A549 (cell line): ENCODE measurements at regions not wholly inside any gene's neighbourhood (a gene's known extent, or its start where the extent isn't known, plus 50 kb on each side); places are given as distances from the start of the nearest gene placed in this dataset.

Experiments
- ATAC-seq, 2 experiments: fragments of 200-7000 bp in 1 of 2; fragments of >200 bp in 1 of 2; cut with Nextera tagmentation in 1 of 2; cut with Tn5 transposase in 1 of 2; 3 replicates each; pipeline versions ENCODE4 v1.8.0 to v1.9.1; 2018 to 2020; ENCODE audit warnings: mild to moderate bottlenecking in 1 of 2, moderate library complexity in 1 of 2
- CTCF ChIA-PET: fragments of 300-600 bp; sonication (Branson Sonifier 250); formaldehyde crosslinking; extraction: SDS; loops from one replicate; lab custom pipeline; 2021; ENCODE audit warnings: antibody characterized with exemption, inconsistent platforms; lab: Yijun Ruan, JAX
- POLR2A ChIA-PET: fragments of 350-600 bp; formaldehyde crosslinking; extraction: SDS; loops from one replicate; lab custom pipeline; 2021; ENCODE audit warnings: antibody characterized with exemption, inconsistent platforms; lab: Yijun Ruan, JAX
- DNase-seq, 2 experiments: peaks; one replicate each; pipeline versions ENCODE4 v3.0.0 to v3.0.0-alpha.2; 2011 to 2016; ENCODE audit warnings: low read depth in 1 of 2, low spot score in 1 of 2
- FAIRE-seq: peaks from 2 replicates; lab custom pipeline; 2011; peaks lifted over from hg19 to GRCh38; lab: Jason Lieb, UNC
- H3K27ac ChIP-seq, 2 experiments: fragments of >200 bp; sonication (Bioruptor Twin); formaldehyde crosslinking; 3 replicates each; pipeline ENCODE4 v1.5.1; 2016 to 2017
- H3K4me1 ChIP-seq: fragments of >200 bp; sonication (Bioruptor Twin); formaldehyde crosslinking; 3 replicates; pipeline ENCODE4 v1.6.1; 2016
- H3K4me2 ChIP-seq: fragments of >200 bp; sonication (Bioruptor Twin); formaldehyde crosslinking; 3 replicates; pipeline ENCODE4 v1.6.1; 2016
- H3K4me3 ChIP-seq: fragments of >200 bp; sonication (Bioruptor Twin); formaldehyde crosslinking; 3 replicates; pipeline ENCODE4 v1.5.1; 2016
- H3K9me3 ChIP-seq: fragments of >200 bp; sonication (Bioruptor Twin); formaldehyde crosslinking; 3 replicates; pipeline ENCODE4 v1.6.1; 2016
- BHLHE40 ChIP-seq: IDR thresholded peaks from 2 replicates; pipeline ENCODE4 v1.6.1; 2012; ENCODE audit warnings: low read depth, low read length, inconsistent platforms
- CBX2 ChIP-seq: fragments of 200-600 bp; sonication (generic); IDR thresholded peaks from 2 replicates; pipeline ENCODE4 v1.6.1; 2016; ENCODE audit warnings: low read depth, mild to moderate bottlenecking, borderline replicate concordance
- CBX8 ChIP-seq: fragments of 200-600 bp; sonication (generic); IDR thresholded peaks from 2 replicates; pipeline ENCODE4 v1.6.1; 2016
- CHD2 ChIP-seq: fragments of 150-350 bp; IDR thresholded peaks from 2 replicates; pipeline ENCODE4 v1.6.1; 2014; ENCODE audit warnings: low read length; ENCODE audit not compliant: partially characterized antibody
- CHD4 ChIP-seq: fragments of 200-600 bp; sonication (generic); IDR thresholded peaks from 2 replicates; pipeline ENCODE4 v1.6.1; 2016; ENCODE audit warnings: antibody characterized with exemption, mild to moderate bottlenecking, borderline replicate concordance
- EHF ChIP-seq: fragments of 250-450 bp; sonication (Bioruptor Pico); IDR thresholded peaks from 2 replicates; pipeline ENCODE4 v1.5.0; 2020; ENCODE audit warnings: mild to moderate bottlenecking
- ESRRA ChIP-seq: fragments of 150-350 bp; IDR thresholded peaks from 2 replicates; pipeline ENCODE4 v1.6.1; 2014; ENCODE audit warnings: mild to moderate bottlenecking, low read length, borderline replicate concordance
- FOXS1 ChIP-seq: fragments of 250-450 bp; sonication (Bioruptor Pico); IDR thresholded peaks from 2 replicates; pipeline ENCODE4 v1.5.0; 2020; ENCODE audit warnings: mild to moderate bottlenecking, moderate library complexity
- HDAC2 ChIP-seq: fragments of 200-600 bp; sonication (generic); IDR thresholded peaks from 2 replicates; pipeline ENCODE4 v1.6.1; 2016
- HOXA7 ChIP-seq: fragments of 250-450 bp; sonication (Bioruptor Pico); IDR thresholded peaks from 2 replicates; pipeline ENCODE4 v1.5.0; 2020; ENCODE audit warnings: mild to moderate bottlenecking, moderate library complexity
- HOXB13 ChIP-seq: fragments of 250-450 bp; sonication (Bioruptor Pico); IDR thresholded peaks from 2 replicates; pipeline ENCODE4 v1.5.0; 2020; ENCODE audit warnings: low read depth, mild to moderate bottlenecking, moderate library complexity
- JUN ChIP-seq, 2 experiments: fragments of >200 bp; sonication (Bioruptor Twin); formaldehyde crosslinking; IDR thresholded peaks; 2 replicates in 1 of 2; 3 replicates in 1 of 2; pipeline ENCODE4 v1.6.1; 2016 to 2017
- MAFK ChIP-seq: fragments of 450-650 bp; IDR thresholded peaks from 2 replicates; pipeline ENCODE4 v1.6.1; 2014; ENCODE audit not compliant: partially characterized antibody
- MAZ ChIP-seq: fragments of 150-350 bp; IDR thresholded peaks from 2 replicates; pipeline ENCODE4 v1.6.1; 2014; ENCODE audit warnings: antibody characterized with exemption, low read depth, low read length, borderline replicate concordance
- POLR2A ChIP-seq: IDR thresholded peaks from 2 replicates; pipeline ENCODE4 v1.6.1; 2012; ENCODE audit warnings: mild to moderate bottlenecking, low read length
- RAD21 ChIP-seq, 2 experiments: fragments of >200 bp in 1 of 2; sonication (Bioruptor Twin) in 1 of 2; formaldehyde crosslinking in 1 of 2; IDR thresholded peaks in 1 of 2; conservative IDR thresholded peaks in 1 of 2; 2 replicates in 1 of 2; 3 replicates in 1 of 2; pipeline ENCODE4 v1.6.1; 2012 to 2018; ENCODE audit warnings: inconsistent platforms in 1 of 2
- RARB ChIP-seq: fragments of 250-450 bp; sonication (Bioruptor Pico); IDR thresholded peaks from 2 replicates; pipeline ENCODE4 v1.8.0; 2021; ENCODE audit warnings: mild to moderate bottlenecking, moderate library complexity
- RFX5 ChIP-seq: fragments of 450-650 bp; IDR thresholded peaks from 2 replicates; pipeline ENCODE4 v1.7.1; 2014; ENCODE audit warnings: antibody characterized with exemption, mild to moderate bottlenecking, moderate library complexity
- RNF2 ChIP-seq: fragments of 200-600 bp; sonication (generic); IDR thresholded peaks from 2 replicates; pipeline ENCODE4 v1.6.1; 2016; ENCODE audit warnings: low read depth, mild to moderate bottlenecking, antibody characterized with exemption, moderate library complexity, borderline replicate concordance
- ZC3H11A ChIP-seq: fragments of 450-650 bp; IDR thresholded peaks from 2 replicates; pipeline ENCODE4 v1.6.1; 2014; ENCODE audit warnings: antibody characterized with exemption, mild to moderate bottlenecking
- ZSCAN20 ChIP-seq: fragments of 250-450 bp; sonication (Bioruptor Pico); IDR thresholded peaks from 2 replicates; pipeline ENCODE4 v1.8.0; 2022; ENCODE audit warnings: mild to moderate bottlenecking, moderate library complexity
- WGBS: methylation state at CpG from one replicate; pipeline ENCODE4 v1.1.6; 2017; ENCODE audit errors: missing lambda C conversion rate; 5-methylcytosine and 5-hydroxymethylcytosine counted together
- TF ChIP-seq, protein P1 (sequence below): fragments of 150-350 bp; IDR thresholded peaks from 2 replicates; pipeline ENCODE4 v1.6.1; 2014; ENCODE audit warnings: low read depth, mild to moderate bottlenecking, low read length
- TF ChIP-seq, protein P2 (sequence below): fragments of >200 bp; sonication (Bioruptor Twin); formaldehyde crosslinking; IDR thresholded peaks from 2 replicates; pipeline ENCODE4 v1.6.1; 2016
- TF ChIP-seq, protein P3 (sequence below): fragments of 250-450 bp; sonication (Bioruptor Pico); IDR thresholded peaks from 2 replicates; pipeline ENCODE4 v1.5.0; 2020; ENCODE audit warnings: low read depth, mild to moderate bottlenecking, moderate library complexity
- TF ChIP-seq, protein P4 (sequence below): IDR thresholded peaks from 2 replicates; pipeline ENCODE4 v1.6.1; 2012
- TF ChIP-seq, protein P5 (sequence below): IDR thresholded peaks from 2 replicates; pipeline ENCODE4 v1.6.1; 2012; ENCODE audit warnings: low read depth, borderline replicate concordance

DNA sequence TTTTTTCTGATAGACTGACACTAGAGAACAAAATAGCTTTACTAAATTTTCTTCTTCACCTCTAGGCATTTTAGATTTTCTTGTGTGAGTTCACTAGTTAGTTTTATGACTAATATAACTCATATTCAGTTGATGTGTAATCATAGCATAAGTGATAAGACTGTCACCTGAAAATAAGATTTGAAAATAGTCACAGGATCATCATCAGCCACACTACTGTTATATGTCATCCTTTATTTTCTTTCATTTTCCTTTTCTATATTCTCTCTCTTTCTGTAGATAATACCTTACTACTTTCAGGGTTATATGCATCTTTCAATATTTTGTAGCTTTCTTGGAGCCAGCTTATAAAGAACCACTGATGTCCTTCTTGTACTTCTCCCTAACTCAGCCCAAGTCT, 292.6 kb downstream of the TDRD3 start:
- DNase-seq (no peak), ATAC-seq (no peak), FAIRE-seq (no peak)
- no peak overlapping the region for H3K4me3 ChIP-seq
- POLR2A ChIA-PET, result no interaction called here
- no peaks in the 10 kb centered on the region for H3K4me1 ChIP-seq
- TF ChIP-seq, protein P1, sequence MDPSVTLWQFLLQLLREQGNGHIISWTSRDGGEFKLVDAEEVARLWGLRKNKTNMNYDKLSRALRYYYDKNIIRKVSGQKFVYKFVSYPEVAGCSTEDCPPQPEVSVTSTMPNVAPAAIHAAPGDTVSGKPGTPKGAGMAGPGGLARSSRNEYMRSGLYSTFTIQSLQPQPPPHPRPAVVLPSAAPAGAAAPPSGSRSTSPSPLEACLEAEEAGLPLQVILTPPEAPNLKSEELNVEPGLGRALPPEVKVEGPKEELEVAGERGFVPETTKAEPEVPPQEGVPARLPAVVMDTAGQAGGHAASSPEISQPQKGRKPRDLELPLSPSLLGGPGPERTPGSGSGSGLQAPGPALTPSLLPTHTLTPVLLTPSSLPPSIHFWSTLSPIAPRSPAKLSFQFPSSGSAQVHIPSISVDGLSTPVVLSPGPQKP, result no peak
- TF ChIP-seq ZSCAN20 (no peak), POLR2A (no peak)
- CTCF ChIA-PET, result no interaction called here
- no peaks in the 10 kb centered on the region for H3K9me3 ChIP-seq
- no peak overlapping the region for H3K4me2 ChIP-seq
- H3K27ac ChIP-seq, result no peak overlapping the region

DNA sequence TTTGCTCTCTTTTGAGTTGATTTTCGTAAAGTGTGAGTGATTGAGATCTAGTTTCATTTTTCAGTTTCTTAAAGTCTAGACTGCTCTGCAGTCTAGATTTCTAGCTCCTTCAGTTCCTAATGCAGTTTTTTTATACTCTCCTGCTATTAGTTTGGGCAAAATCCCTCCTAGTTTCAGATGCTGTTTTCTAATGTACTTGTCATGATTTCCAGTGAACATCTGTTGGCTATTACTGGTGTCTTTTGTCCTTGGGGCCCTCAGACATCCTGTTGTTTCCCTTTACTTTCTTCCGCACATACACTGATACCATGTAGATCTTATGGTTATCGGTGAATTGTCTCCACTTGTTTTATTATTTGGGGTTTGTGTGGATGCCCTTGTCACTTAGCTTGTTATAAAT, 292.1 kb downstream of the TDRD3 start:
- POLR2A ChIA-PET, result no interaction called here
- CTCF ChIA-PET, result no interaction called here

DNA sequence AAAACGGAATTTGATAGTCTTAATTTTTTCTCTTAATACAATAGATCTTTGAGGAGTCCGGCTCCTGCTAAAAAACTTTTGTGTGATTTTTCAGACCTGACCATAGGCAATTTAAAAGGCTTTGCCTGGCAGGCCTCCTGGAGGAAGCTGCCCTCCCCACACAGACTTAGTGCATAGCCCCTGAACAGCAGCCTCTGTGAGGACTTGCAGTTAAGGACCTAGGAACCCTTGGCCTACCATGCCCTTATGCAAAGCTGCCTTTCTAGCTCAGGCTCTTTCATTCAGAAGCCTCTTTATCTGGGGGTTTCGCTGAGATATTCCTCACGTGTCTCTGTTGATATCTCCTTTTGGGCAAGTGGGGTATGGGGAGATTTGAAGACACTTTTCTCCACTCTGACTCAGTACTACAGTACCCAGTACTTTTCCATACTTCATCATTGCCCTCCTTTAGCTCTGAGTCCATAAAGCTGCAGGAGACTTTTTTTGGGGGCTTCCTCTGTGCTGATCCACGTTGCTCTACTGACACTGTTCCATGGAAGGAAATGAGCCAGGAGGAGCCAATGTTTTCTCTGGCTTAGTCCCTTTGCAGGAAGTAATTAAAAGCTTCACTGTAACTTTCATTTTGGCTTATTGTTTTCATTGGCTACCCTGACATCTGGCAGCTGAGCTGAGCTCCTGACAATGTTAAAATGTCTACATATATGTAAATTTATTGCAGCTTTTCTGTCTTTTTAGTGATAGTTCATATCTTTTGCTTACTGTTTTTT, 283.1 kb downstream of the TDRD3 start:
- WGBS, result 24% methylated on average over 5 of the region's 5 CpGs
- H3K4me1 ChIP-seq, result no peaks in the 10 kb centered on the region
- no peak overlapping the region for H3K4me3 ChIP-seq
- TF ChIP-seq JUN (IDR thresholded peaks at IDR 0.05) (no peak), RFX5 (no peak), CHD2 (no peak), FOXS1 (CRISPR knock-in tag) (no peak)
- ChIA-PET POLR2A (no interaction called here), CTCF (no interaction called here)
- no peak overlapping the region for H3K4me2 ChIP-seq
- FAIRE-seq (no peak), ATAC-seq (no peak), DNase-seq (no peak)
- H3K9me3 ChIP-seq, result no peaks in the 10 kb centered on the region
- no peak overlapping the region for H3K27ac ChIP-seq

More for the DNA sequence above, 292.1 kb downstream of the TDRD3 start:
- FAIRE-seq (no peak), ATAC-seq (no peak), DNase-seq (no peak)
- TF ChIP-seq RFX5 (no peak), BHLHE40 (no peak), HDAC2 (no peak), CBX2 (no peak), MAFK (no peak), ESRRA (no peak), RNF2 (no peak), MAZ (no peak), EHF (no peak)
- TF ChIP-seq, protein P2, sequence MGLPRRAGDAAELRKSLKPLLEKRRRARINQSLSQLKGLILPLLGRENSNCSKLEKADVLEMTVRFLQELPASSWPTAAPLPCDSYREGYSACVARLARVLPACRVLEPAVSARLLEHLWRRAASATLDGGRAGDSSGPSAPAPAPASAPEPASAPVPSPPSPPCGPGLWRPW, result no peak
- TF ChIP-seq, protein P3, sequence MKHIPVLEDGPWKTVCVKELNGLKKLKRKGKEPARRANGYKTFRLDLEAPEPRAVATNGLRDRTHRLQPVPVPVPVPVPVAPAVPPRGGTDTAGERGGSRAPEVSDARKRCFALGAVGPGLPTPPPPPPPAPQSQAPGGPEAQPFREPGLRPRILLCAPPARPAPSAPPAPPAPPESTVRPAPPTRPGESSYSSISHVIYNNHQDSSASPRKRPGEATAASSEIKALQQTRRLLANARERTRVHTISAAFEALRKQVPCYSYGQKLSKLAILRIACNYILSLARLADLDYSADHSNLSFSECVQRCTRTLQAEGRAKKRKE (CRISPR knock-in tag), result no peak
- TF ChIP-seq, protein P4, sequence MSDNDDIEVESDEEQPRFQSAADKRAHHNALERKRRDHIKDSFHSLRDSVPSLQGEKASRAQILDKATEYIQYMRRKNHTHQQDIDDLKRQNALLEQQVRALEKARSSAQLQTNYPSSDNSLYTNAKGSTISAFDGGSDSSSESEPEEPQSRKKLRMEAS, result no peak
- H3K4me3 ChIP-seq, result no peak overlapping the region
- WGBS, result 54% methylated on average over 3 of the region's 3 CpGs
- no peaks in the 10 kb centered on the region for H3K4me1 ChIP-seq
- H3K4me2 ChIP-seq, result no peak overlapping the region
- H3K9me3 ChIP-seq, result no peaks in the 10 kb centered on the region
- H3K27ac ChIP-seq, result no peak overlapping the region

DNA sequence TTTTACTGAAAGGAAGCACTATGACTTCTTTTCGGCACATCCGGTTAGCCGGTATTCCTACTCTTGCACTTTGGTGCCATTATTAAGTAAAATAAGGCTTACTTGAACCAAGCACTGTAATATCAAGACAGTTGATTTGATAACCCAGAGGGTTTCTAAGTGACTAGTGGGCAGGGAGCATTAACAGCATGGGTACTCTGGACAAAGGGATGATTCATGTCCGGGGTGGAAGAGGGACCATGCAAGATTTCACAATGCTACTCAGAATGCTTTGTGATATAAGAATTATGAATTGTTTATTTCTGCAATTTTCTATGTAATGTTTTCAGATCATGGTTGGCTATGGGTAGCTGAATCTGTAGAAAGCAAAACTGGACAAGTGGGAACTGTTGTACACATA, 282.1 kb downstream of the TDRD3 start:
- CTCF ChIA-PET, result no interaction called here
- Histone ChIP-seq H3K4me2 (no peak overlapping the region), H3K27ac (no peak overlapping the region), H3K4me3 (no peak overlapping the region), H3K4me1 (no peaks in the 10 kb centered on the region), H3K9me3 (no peaks in the 10 kb centered on the region)
- DNase-seq (no peak), ATAC-seq (no peak), FAIRE-seq (no peak)
- POLR2A ChIA-PET, result no interaction called here
- 66% methylated on average over 4 of the region's 4 CpGs for WGBS
- TF ChIP-seq HOXA7 (no peak), ESRRA (no peak), ZSCAN20 (no peak), EHF (no peak), CBX8 (no peak), RFX5 (no peak), ZC3H11A (no peak), CHD4 (no peak), RAD21 (conservative IDR thresholded peaks at IDR 0.05 in 1 of 2, IDR thresholded peaks at IDR 0.05 in 1 of 2) (no peak), HOXB13 (CRISPR knock-in tag) (no peak), MAZ (no peak), RARB (CRISPR knock-in tag) (no peak)
- TF ChIP-seq, protein P4, result no peak
- TF ChIP-seq, protein P2, result no peak
- TF ChIP-seq, protein P5, sequence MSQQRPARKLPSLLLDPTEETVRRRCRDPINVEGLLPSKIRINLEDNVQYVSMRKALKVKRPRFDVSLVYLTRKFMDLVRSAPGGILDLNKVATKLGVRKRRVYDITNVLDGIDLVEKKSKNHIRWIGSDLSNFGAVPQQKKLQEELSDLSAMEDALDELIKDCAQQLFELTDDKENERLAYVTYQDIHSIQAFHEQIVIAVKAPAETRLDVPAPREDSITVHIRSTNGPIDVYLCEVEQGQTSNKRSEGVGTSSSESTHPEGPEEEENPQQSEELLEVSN, result no peak
